CD4-positive, alpha-beta T cell treated with Interleukin-17A for 4 hours (primary cell): ENCODE measurements at regions not wholly inside any gene's neighbourhood (a gene's known extent, or its start where the extent isn't known, plus 50 kb on each side); places are given as distances from the start of the nearest gene placed in this dataset.
"Not testable (repeated sequence)": the region's sequence is repeated elsewhere in the genome, so short reads cannot be mapped to it uniquely, and the experiment has no call there.

Experiments
- DNase-seq: peaks from one replicate; pipeline ENCODE4 v3.0.0-alpha.2; 2020; ENCODE audit warnings: mixed read lengths

DNA sequence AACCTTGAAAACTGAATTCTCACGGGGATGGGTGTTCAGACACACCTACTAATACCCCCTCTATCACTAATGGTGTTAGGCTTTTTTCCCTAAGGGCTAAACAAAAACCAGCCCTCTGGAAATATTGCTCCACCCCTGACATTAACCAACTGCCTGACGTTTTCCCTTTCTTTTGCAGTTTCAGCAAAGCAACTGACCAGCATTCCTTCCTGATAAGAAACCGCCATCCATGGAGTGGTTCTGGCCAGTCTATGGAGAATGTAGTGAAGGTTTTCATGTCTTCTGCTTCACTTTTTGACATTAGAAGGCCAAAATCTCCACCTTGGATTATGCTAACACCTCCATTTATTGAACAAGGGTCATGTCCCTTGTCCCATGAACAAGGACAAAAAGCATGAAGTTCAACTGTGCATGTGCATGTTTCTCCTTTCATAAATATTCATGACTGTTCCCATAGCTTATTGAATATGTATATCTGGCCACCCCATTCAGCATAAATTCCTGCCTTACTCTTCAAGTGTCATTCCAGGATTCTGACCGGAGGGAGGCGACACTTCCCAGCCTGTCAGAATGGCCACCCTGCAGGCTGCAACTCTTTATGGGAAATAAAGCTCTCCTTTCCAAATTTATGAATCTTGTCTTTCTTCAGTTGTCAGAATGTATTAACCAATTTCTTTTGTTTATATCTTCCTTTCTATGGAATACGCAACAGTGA lies 314.3 kb downstream of the HHIPL2 start:
- DNase-seq, result no peak

DNA sequence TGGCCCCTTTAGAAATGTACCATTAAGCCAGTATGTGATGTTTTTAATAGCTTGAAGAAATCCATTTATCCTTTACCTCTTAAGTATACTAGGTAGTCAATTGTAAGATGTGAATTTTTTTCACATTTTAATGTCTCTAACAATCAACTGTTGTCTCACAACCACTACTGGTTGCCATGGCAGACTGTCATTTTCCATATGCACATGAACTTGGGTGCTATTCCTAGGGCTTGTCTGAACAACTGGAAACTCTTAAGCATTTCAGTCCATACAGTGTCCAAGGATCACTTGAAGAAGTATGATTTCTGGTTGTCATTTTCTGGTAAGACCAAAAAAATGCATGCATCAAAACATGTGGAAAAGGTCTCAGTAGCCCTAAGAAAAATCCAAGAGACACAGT lies 315.1 kb downstream of the HHIPL2 start:
- DNase-seq, result no peak

DNA sequence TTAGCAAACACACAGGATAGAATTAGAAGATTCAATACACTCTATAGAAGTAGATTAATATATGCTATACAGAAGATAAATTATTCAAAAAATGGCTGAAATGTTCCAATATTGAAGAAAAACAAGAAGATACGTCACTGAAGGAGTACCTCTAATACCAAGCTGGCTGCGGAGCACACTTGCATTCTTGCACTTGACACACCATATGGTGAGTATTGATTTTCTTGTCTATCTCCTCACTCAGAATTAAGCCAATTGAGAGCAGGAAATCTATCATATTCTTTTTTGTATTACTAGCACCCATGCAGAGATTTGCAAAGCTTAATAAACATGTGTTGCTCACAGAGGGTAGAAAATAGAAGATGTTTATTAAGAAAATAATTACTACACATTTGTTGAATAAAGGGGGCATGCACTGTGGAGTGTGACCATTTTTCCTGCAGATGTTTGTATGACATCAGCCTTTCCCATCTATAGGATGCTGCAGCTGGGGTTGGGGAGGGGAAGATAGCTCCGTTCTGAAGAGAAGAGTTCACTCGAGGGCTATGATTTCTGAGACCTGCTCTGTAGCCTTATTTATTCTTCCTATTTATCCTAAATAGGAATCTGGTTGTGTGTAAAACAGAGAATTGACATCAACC lies 318.1 kb downstream of the HHIPL2 start:
- DNase-seq, result no peak

DNA sequence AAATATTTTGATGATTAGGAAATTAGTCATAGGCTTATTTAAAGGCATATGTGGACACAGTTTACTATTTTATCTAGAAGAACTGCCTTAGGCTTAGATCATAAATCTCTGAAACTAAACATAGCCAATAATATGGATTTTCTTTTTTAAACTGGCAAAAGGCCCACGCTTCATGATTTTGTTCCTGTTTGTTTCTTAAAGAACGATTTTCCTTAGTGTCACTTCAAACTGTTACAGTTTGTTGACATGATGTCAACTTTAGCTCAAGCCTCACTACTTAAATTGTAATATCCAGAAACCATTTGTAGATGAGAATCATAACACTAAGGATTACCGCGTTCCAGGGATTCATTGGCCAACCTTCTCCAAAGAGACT lies 322.6 kb downstream of the HHIPL2 start:
- no peak for DNase-seq

DNA sequence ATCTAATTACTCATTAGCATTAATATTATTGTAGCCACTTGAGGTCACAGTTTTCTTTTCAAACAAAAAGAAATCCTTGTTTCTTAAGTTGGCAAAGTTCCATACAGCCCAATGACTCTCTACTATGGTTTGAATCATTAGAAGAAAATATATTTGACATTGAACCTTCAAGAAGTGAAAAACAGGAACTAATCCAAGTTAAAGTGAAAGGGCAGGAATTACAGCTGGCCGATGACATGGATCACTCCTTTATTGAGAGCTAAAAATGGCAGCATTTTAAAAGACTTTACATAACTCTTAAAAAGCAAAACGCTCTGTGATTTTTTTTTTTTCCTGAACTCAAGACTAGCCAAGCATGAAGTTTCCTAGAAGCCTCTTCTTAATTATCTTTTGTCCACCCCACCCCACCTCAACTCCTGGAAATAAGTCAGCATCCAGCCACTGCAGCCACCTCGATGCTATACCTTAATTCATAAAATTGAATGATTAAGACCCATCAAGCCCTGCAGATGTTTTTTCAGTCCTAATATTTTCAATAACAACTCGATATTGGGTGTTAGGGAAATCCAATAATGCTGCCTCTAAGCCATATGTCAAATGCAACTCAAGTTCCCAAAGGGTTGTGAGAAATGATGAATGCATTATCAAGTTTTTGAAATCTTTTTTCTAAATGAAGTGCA lies 323.1 kb downstream of the HHIPL2 start:
- no peak for DNase-seq

DNA sequence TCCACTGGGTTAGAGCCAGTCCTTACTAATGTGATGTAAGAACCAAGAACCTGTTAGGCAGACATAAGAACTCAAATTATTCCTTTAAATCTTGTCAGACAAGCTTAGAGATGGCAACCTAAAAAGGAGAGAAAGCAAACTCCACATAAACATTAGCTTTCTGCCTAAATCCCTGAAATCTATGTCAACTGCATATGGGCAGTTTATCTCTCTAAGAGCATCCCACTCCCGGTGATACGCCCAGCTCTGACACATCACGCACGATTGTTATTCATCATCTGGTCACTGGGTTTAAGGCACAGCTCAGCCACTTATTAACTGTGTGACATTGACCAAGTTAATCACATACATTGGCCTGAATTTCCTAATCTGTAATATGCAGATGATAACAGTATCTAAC lies 323.7 kb downstream of the HHIPL2 start:
- no peak for DNase-seq

DNA sequence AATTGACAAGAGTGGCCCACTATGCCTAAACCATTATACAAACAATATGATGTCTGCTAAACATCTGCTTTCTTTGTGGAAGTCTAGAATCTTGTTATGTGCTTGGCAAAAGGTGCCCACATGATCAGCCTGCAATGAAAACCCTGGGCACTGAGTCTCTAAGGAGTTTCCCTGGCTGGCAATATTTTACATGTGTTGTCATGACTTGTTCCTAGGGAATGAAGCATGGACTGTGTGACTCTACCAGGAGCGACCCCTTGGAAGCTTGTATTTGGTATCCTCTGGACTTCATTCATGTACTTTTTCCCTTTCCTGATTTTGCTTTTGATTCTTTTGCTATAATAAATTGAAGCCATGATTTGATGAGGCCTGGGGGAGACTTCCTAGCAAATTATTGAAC lies 324.9 kb downstream of the HHIPL2 start:
- DNase-seq, result no peak

DNA sequence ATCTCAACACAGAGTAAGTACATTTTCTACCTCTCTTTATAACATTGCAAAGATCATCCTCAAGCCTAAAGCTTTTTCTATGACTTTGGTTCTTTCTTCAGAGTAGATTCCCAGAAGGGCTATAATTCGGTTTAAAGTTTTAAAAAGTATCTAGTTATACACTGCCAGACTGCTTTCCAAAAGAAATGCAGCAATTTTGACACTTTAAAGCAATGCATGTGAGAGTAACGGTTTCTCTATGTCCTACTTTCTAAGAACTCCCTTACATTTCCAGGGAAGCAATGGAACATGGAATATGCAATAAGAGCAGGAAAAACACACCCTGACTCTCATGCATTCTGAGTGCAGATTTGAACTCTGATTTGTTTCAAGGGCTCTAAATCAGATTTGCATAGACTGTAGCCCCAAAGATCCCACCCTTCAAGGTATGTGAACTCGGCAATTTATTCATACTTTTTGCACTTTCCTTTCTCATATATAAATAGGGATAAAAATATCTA lies 331.6 kb downstream of the HHIPL2 start:
- no peak for DNase-seq

DNA sequence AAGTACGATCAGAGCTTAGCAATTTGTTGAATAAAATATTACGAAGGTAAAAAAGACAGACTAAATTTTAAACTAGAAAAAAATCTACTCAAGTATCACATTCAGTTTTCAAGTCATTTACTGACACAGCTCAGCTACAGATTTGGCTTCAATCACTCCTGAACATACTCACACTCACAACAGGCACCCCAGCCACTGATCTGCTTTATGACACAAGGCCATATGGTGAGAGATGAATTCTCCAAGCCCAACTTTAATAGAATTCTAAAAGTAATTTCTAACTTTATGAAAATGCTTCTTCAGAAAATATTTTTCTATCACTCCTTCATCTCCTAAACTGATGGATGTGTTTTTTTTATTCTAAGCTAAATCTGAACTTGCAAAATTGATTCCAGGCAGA lies 337.1 kb downstream of the HHIPL2 start:
- DNase-seq, result no peak

DNA sequence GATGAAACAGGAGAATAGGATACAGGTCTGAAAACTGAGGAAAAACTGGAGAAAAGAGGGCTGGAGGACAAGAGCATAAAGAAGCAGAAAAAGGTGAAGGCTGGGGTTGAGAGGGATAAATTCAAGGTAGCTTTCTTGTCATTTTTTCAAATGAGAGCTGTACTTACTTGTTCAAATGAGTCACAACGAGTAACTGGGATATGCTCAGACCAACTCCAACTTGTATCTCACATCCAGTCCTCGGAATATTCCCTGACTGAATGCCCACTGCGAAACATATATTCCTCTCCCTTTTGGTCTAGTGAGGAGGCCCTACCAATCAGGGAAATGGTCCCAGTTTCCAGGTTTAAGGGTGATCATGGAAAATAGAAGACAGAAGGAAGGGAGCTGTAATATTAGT lies 343.4 kb downstream of the HHIPL2 start:
- no peak for DNase-seq

DNA sequence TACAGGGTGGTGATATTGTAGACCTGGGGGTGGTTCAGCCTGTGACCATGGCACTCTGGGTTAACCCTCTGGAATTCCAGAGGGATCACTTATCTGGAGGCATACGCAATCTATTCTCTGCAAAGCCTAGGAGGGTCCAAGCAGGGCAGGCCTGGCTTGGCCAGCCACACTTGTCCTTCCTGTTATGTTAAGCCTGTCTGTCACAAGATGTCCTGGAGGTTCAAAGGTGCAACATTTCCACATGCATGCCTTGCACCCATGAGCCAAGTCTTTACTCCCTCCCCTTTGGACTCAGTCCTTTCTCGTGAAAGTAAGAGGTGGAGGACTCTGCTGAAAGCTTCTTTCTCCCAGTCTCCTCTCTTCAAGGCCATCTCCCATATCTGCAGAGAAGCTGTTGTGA lies 345.1 kb downstream of the HHIPL2 start:
- DNase-seq, result no peak

DNA sequence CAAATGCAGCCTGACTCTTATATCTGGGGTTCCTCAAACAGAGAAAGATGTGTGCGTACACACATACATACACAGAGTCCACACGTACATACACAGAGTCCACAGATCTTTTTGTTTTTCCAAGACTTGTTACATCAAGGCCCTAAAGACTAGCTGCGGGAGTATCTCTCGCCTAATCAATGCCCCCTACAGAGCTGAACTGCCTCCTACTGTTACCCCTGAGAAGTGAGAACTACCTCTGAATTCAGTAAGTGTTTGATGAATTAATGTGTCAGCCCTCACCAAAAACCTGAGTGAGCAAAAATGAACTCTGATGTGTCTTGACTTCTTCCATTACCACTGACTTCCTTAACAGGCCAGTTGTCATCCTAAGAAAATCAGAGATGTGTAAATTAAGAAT lies 351.2 kb downstream of the HHIPL2 start:
- no peak for DNase-seq

DNA sequence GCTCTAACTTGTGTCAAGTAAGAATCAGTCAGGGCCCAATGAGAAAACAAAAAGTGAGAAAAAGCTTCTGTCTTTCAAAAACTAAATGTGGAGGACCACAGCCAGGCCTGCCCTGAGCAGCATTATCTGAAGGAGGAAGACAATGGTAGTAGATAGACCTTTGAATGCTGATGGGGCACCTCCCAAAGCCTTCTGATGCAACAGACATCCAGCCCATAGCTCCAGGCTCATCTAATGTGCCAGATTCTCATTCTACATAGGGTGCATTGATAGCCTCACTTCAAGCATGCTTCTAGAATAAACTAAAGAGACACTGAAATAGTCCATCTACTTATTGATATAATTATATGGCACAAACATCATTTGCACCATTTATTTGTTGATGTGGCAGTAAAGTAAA lies 351.6 kb downstream of the HHIPL2 start:
- DNase-seq, result no peak

DNA sequence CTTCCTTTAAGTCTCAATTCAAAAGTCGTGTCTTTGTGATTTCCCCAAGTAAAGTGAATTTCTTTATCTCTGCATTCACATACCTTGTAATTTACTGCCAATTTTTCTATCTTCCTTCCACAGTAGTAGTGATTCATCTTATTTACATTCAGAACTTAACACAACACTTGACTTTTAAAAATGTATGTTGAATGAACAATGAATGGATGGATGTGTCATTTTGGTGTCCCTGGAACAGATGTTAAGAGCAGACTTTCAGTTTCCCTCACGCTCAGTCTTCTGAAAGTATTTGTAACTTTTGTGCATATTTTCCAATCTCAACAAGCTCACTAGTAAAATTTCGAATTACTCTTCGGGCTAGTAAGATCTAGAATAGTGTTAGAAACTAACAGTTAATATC lies 352.0 kb downstream of the HHIPL2 start:
- no peak for DNase-seq

DNA sequence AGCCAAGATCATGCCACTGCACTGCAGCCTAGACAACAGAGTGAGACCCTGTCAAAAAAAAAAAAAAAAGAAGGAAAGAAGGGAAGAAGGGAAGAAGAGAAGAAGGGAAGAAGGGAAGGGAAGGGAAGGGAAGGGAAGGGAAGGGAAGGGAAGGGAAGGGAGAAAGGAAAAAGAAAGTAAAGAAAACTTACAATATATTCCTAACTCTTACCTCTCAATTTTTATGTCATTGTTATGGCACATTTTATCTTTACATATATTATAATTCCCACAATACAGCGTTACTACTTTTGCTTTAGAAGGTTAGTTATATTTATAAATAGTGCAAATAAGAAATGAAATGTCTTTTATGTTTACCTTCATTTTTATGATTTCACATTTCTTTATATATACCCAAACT lies 358.7 kb downstream of the HHIPL2 start:
- DNase-seq, result no peak

DNA sequence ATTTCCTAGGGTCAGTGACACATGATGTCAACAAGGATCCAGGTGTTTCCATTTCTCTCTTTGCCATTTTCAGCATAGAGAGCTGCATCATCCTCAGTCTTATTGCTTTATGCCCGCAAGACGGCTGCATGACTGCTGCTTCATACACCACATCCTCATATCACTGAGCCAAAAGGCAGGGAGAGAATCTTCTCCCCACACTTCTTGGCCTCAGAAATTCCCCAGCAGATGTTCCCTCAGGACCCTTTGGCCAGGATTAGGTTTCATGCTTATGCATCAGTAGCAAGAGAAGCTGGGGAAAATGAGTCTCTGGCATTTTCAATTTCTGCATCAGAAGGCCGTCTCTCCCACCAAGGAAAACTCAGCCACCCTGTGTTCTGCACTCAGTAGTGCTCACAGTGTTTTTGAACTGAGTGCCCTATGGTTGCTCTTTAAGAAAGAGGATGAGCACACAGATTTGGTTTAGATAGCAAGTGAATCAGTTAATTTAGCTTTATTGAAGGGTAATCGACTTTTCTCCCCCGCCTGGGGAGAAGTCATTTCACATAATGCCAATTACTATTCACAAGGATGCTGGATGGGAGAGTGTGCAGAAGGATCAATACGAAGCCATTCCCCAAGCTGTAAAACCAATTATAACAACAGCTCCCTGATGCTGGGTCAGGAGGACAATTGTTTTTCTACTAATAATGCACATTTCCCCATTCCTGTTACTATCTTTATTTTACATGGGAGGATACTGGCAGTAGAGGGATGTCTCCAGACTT lies 360.2 kb downstream of the HHIPL2 start:
- no peak for DNase-seq

DNA sequence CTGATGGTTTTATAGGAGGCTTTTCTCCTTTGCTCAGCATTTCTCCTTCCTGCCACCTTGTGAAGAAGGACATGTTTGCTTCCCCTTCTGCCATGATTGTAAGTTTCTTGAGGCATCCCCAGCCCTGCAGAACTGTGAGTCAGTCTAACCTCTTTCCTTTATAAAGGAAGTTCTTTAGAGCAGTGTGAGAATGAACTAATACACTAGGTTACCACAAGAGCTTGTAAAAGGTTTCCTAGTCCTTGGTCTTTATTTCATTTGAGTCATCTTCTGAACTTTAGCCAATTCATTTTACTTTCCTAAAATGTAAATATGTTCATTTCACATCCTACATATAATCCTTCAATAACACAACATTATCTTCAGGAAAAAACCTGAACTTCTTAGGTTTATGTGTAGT lies 365.3 kb downstream of the HHIPL2 start:
- DNase-seq, result no peak

DNA sequence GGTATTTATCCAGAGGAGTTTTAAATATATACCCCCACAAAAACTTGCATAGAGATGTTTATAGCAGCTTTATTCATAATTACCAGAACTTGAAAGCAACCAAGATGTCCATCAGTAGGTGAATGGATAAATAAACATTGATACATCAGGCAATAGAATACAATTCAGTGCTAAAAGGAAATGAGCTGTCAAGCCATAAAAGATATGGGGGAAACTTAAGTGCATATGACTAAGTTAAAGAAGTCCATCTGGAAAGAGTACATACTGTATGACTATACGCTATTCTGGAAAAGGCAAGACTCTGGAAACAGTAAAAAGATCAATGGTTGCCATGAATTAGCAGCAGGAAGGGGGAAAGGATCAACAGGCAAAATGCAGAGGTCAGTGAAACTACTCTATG lies 366.7 kb downstream of the HHIPL2 start:
- DNase-seq, result no peak

DNA sequence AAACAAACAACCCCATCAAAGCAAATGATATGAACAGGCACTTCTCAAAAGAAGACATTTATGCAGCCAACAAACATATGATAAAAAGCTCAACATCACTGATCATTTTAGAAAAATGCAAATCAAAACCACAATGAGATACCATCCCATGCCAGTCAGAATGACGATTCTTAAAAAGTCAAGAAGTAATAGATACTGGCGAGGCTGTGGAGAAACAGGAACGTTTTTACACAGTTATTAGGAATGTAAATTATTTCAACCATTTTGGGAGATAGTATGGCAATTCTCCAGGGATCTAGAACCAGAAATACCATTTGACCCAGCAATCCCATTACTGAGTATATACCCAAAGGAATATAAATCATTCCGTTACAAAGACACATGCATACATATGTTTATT lies 370.4 kb downstream of the HHIPL2 start:
- not testable (repeated sequence) for DNase-seq

DNA sequence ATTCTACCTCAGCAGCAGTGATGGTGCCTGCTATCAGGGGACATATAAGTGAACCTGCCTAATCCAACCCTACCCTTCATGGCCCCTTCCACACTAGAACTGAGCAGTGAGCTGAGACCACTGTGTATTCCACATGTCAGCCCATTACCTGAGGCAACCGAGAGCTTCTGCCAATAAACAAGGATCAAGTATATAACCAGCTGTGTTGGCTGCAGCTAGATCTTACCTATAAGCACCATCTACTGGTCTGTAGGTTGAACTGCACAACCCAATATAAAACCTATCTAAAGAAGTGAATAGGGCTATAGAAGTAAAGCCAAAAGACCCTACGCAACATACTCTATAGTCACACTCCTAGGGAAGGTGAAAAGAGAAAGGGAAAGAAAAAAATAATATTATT lies 376.9 kb downstream of the HHIPL2 start:
- DNase-seq, result no peak

DNA sequence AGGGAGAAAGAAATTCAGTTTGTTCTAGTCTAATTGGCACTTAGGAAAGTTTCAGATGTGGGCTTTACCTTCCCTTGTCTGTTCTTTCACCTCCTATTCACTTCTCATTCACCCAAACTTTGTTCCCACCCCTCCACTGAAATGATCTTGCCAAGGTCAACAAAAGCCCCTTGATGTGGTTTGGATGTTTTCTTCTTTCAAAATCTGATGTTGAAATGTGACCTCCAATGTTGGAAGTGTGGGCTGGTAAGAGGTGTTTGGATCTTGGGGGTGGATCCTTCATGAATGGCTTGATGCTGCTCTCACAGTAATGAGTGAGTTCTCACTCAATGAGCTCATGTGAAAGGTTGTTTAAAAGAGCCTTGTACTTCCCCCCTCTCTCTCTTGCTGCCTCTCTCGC lies 379.3 kb downstream of the HHIPL2 start:
- DNase-seq, result no peak

DNA sequence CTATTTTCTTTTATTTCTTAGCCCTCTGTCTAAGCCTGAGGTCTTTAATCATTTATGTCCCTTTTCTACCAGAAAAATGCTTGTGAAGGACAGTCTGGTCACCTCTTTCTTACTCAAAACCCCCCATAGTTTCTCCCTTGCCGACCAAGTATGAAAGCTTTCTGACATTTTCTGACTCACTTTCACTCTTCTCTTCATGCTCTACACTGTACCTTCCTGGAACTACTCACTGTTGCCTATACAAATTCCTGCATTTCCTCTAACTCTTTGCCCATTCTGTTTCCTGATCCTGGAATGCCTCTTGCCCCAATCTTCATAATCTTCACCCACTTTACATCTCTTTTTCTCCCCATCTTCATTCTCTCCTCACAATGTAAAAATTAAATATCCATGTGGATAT lies 380.0 kb downstream of the HHIPL2 start:
- DNase-seq, result no peak

DNA sequence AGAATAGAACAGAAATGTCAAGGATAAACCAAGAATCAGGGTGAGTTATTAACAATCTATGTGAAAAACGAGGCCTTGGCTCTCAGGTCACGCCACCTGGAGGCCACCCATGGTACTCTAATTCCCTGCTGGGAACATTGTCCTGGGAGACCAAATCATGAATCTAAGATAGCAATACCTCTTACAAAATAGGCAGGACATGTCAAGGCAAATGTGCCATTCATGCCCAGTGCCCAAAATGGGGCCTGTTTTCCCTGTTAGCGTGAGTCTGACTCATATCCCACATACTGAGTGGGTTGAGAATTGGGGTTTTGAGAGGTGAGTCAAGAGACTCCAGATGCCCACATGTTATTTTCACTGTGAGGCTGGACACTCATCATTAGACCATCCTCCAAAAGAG lies 380.8 kb downstream of the HHIPL2 start:
- DNase-seq, result no peak

DNA sequence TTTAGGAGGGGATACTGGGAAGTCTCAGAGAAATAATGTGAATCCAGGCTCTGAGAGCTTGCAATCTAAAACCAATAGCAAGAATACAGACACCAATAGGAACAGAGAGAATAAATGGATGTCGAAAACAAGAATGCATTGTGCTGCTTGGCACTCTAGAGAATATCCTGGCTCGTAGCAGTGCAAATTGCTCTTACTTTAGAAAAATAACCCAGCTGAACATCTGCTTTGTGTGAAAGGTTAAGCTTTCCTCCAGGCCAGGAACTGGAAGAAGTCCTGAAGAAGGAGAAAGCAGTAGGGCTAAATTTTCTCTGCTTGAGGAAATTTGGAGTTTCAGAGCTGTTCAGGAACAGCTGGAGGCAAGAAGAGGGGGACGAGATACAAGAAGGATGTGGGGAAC lies 382.3 kb downstream of the HHIPL2 start:
- no peak for DNase-seq
